ENCODE measurements at regions not wholly inside any gene's neighbourhood (a gene's known extent, or its start where the extent isn't known, plus 50 kb on each side); places are given as distances from the start of the nearest gene placed in this dataset.

- TF ChIP-seq YY1 (IDR thresholded peaks at IDR 0.05; ENCODE audit: low read depth), result no peak
- TF ChIP-seq FOXM1 (IDR thresholded peaks at IDR 0.05; ENCODE audit: borderline replicate concordance, low read depth), result no peak
- TF ChIP-seq, protein P1, sequence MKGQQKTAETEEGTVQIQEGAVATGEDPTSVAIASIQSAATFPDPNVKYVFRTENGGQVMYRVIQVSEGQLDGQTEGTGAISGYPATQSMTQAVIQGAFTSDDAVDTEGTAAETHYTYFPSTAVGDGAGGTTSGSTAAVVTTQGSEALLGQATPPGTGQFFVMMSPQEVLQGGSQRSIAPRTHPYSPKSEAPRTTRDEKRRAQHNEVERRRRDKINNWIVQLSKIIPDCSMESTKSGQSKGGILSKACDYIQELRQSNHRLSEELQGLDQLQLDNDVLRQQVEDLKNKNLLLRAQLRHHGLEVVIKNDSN (IDR thresholded peaks at IDR 0.05), result no peak
- no peak for TF ChIP-seq CREB1 (IDR thresholded peaks at IDR 0.05; ENCODE audit: low read depth)
These were observed 75.4 kb upstream of the ZMIZ1 start for GRCh38 chr10:78993261-78993945.

Measured in Ishikawa (cell line).